HG02870 (cell line): ENCODE measurements at regions not wholly inside any gene's neighbourhood (a gene's known extent, or its start where the extent isn't known, plus 50 kb on each side); places are given as distances from the start of the nearest gene placed in this dataset.
"Not testable (repeated sequence)": the region's sequence is repeated elsewhere in the genome, so short reads cannot be mapped to it uniquely, and the experiment has no call there.

Source experiments
- ATAC-seq: cut with Tn5 transposase; IDR thresholded peaks from one replicate; pipeline ENCODE4 v1.9.1; 2021; ENCODE audit warnings: mild to moderate bottlenecking, moderate library complexity; ENCODE audit not compliant: unreplicated experiment

GRCh38 chr4:171538601-171539100 is 274.6 kb upstream of the GALNTL6 start:
- ATAC-seq = no peak

- no peak for ATAC-seq
Observed at GRCh38 chr4:171534391-171534790, 278.8 kb upstream of the GALNTL6 start.

- ATAC-seq = no peak
Observed at GRCh38 chr4:171532968-171533367, 280.2 kb upstream of the GALNTL6 start.

- ATAC-seq = no peak
Observed at GRCh38 chr4:171524903-171525302, 288.3 kb upstream of the GALNTL6 start.

- no peak for ATAC-seq
Observed at GRCh38 chr4:171521726-171522125, 291.5 kb upstream of the GALNTL6 start.

- no peak for ATAC-seq
Observed at GRCh38 chr4:171519457-171519856, 293.7 kb upstream of the GALNTL6 start.

GRCh38 chr4:171517883-171518282 is 295.3 kb upstream of the GALNTL6 start:
- no peak for ATAC-seq

- ATAC-seq = no peak
Observed at GRCh38 chr4:171516694-171517093, 296.5 kb upstream of the GALNTL6 start.

- no peak for ATAC-seq
Observed at GRCh38 chr4:171484681-171485080, 328.5 kb upstream of the GALNTL6 start.

GRCh38 chr4:171478181-171478580 is 335.0 kb upstream of the GALNTL6 start:
- ATAC-seq = no peak

- not testable (repeated sequence) for ATAC-seq
Observed at GRCh38 chr4:171475111-171475510, 338.1 kb upstream of the GALNTL6 start.

GRCh38 chr4:171473155-171473554 is 340.0 kb upstream of the GALNTL6 start:
- ATAC-seq = no peak

GRCh38 chr4:171472230-171472629 is 341.0 kb upstream of the GALNTL6 start:
- ATAC-seq = no peak

- ATAC-seq = no peak
Observed at GRCh38 chr4:171464499-171464898, 348.7 kb upstream of the GALNTL6 start.

GRCh38 chr4:171461191-171461590 is 352.0 kb upstream of the GALNTL6 start:
- ATAC-seq = no peak

GRCh38 chr4:171448919-171449481 is 364.2 kb upstream of the GALNTL6 start:
- no peak for ATAC-seq

GRCh38 chr4:171448358-171448757 is 364.8 kb upstream of the GALNTL6 start:
- no peak for ATAC-seq

GRCh38 chr4:171441300-171441941 is 371.8 kb upstream of the GALNTL6 start:
- ATAC-seq = no peak

- no peak for ATAC-seq
Observed at GRCh38 chr4:171433674-171434073, 379.5 kb upstream of the GALNTL6 start.

GRCh38 chr4:171432536-171432935 is 380.7 kb upstream of the GALNTL6 start:
- no peak for ATAC-seq

GRCh38 chr4:171430495-171430894 is 382.7 kb upstream of the GALNTL6 start:
- ATAC-seq = no peak

GRCh38 chr4:171397175-171397574 is 416.0 kb upstream of the GALNTL6 start:
- ATAC-seq = no peak

- no peak for ATAC-seq
Observed at GRCh38 chr4:171390626-171391025, 422.6 kb upstream of the GALNTL6 start.
